B cell (primary cell): ENCODE measurements at regions not wholly inside any gene's neighbourhood (a gene's known extent, or its start where the extent isn't known, plus 50 kb on each side); places are given as distances from the start of the nearest gene placed in this dataset.

Experiments
- ATAC-seq: fragments of 200-7000 bp; cut with Tn5 transposase; one replicate; pipeline ENCODE4 v1.10.0; 2021; ENCODE audit warnings: low read depth, mild to moderate bottlenecking, moderate number of reproducible peaks, moderate library complexity
- CTCF ChIA-PET: fragments of 350-600 bp; sonication (Branson Sonifier 250); formaldehyde crosslinking; loops from one replicate; lab custom pipeline; 2021; ENCODE audit warnings: antibody characterized with exemption, inconsistent platforms; lab: Charles Lee
- POLR2A ChIA-PET: fragments of 350-600 bp; sonication (Branson Sonifier 250); formaldehyde crosslinking; loops from one replicate; lab custom pipeline; 2021; ENCODE audit warnings: antibody characterized with exemption; lab: Charles Lee
- DNase-seq: peaks from one replicate; pipeline ENCODE4 v3.0.0; 2013
- H2AFZ ChIP-seq: 2 replicates; pipeline ENCODE4 v1.6.1; 2012; ENCODE audit warnings: mild to moderate bottlenecking, low read depth, low read length; ENCODE audit not compliant: insufficient read depth, poor library complexity, severe bottlenecking
- H3K27ac ChIP-seq, 2 donors: 1 replicate in 1 of 2; 2 replicates in 1 of 2; pipeline ENCODE4 v1.5.1; 2012 to 2013; ENCODE audit warnings: low read length in 2 of 2, mild to moderate bottlenecking in 2 of 2, moderate library complexity in 1 of 2
- H3K27me3 ChIP-seq, 4 experiments: fragments of 200-600 bp in 1 of 4; sonication (generic) in 1 of 4; replicated peaks in 1 of 4; 1 replicate in 2 of 4; 2 replicates in 2 of 4; pipeline versions ENCODE4 v1.6.1 to v1.7.0; 2013 to 2016; ENCODE audit warnings: low read length in 3 of 4, mild to moderate bottlenecking in 2 of 4, mixed read lengths in 1 of 4, moderate library complexity in 1 of 4; ENCODE audit not compliant: insufficient read depth in 4 of 4, control insufficient read depth in 3 of 4; ENCODE audit errors: control extremely low read depth in 1 of 4
- H3K36me3 ChIP-seq, 2 experiments: replicated peaks in 1 of 2; 1 replicate in 1 of 2; 2 replicates in 1 of 2; pipeline versions ENCODE4 v1.6.1 to v1.7.1; 2013; ENCODE audit warnings: low read length in 1 of 2; ENCODE audit not compliant: insufficient read depth in 2 of 2, control insufficient read depth in 1 of 2; ENCODE audit errors: control extremely low read depth in 1 of 2, extremely low read depth in 1 of 2
- H3K4me1 ChIP-seq, 2 donors: fragments of 200-600 bp in 1 of 2; sonication (generic) in 1 of 2; 1 replicate in 1 of 2; 2 replicates in 1 of 2; pipeline versions ENCODE4 v1.5.1 to v1.6.1; 2013 to 2017; ENCODE audit warnings: low read length in 2 of 2; ENCODE audit not compliant: control insufficient read depth in 2 of 2, insufficient read depth in 2 of 2
- H3K4me2 ChIP-seq: replicated peaks from 2 replicates; pipeline ENCODE3; 2012; ENCODE audit warnings: mild to moderate bottlenecking, low read depth, low read length; ENCODE audit not compliant: poor library complexity, severe bottlenecking
- H3K4me3 ChIP-seq, 5 experiments: fragments of 200-600 bp in 1 of 5; sonication (generic) in 1 of 5; 1 replicate in 3 of 5; 2 replicates in 2 of 5; pipeline versions ENCODE4 v1.5.1 to v1.7.0; 2011 to 2016; ENCODE audit warnings: low read length in 4 of 5, mild to moderate bottlenecking in 4 of 5, low read depth in 2 of 5, control low read depth in 1 of 5, moderate library complexity in 1 of 5; ENCODE audit not compliant: insufficient read depth in 1 of 5; ENCODE audit errors: control extremely low read depth in 1 of 5, extremely low read depth in 1 of 5
- H3K79me2 ChIP-seq: fragments of 200-600 bp; sonication (generic); one replicate; pipeline ENCODE4 v1.6.0; 2016; ENCODE audit warnings: low read length; ENCODE audit not compliant: control insufficient read depth, insufficient read depth
- H3K9ac ChIP-seq: fragments of 200-600 bp; sonication (generic); 2 replicates; pipeline ENCODE4 v1.6.1; 2017; ENCODE audit warnings: mild to moderate bottlenecking, low read length, moderate library complexity
- H3K9me3 ChIP-seq, 3 donors: one replicate each; pipeline versions ENCODE4 v1.6.1 to v1.7.1; 2013; ENCODE audit warnings: low read length in 2 of 3; ENCODE audit not compliant: control insufficient read depth in 2 of 3, insufficient read depth in 1 of 3; ENCODE audit errors: control extremely low read depth in 1 of 3
- H4K20me1 ChIP-seq: 2 replicates; pipeline ENCODE4 v1.6.0; 2012; ENCODE audit warnings: mild to moderate bottlenecking, low read length; ENCODE audit not compliant: insufficient read depth, control insufficient read depth, poor library complexity, severe bottlenecking
- H3K27ac Mint-ChIP-seq: one replicate; pipeline ENCODE4 v1.8.0; 2021; ENCODE audit warnings: mixed read lengths
- H3K27me3 Mint-ChIP-seq: one replicate; pipeline ENCODE4 v1.8.0; 2021; ENCODE audit warnings: mixed read lengths
- H3K4me1 Mint-ChIP-seq: one replicate; pipeline ENCODE4 v1.8.0; 2021; ENCODE audit warnings: mixed read lengths
- H3K4me3 Mint-ChIP-seq: one replicate; pipeline ENCODE4 v1.8.0; 2021; ENCODE audit warnings: mixed read lengths
- H3K9me3 Mint-ChIP-seq: one replicate; pipeline ENCODE4 v1.8.0; 2022; ENCODE audit warnings: mixed read lengths; ENCODE audit not compliant: insufficient read depth
- CTCF ChIP-seq: fragments of 200-600 bp; IDR thresholded peaks from one replicate; pipeline ENCODE4 v1.8.0; 2022; ENCODE audit warnings: antibody characterized with exemption, mild to moderate bottlenecking
- EZH2 ChIP-seq: IDR thresholded peaks from 2 replicates; pipeline ENCODE4 v1.6.1; 2012; ENCODE audit warnings: borderline replicate concordance, low read depth, mild to moderate bottlenecking, moderate library complexity, low read length; ENCODE audit not compliant: insufficient read depth, poor library complexity, severe bottlenecking
- WGBS: methylation state at CpG from one replicate; pipeline ENCODE4 v1.1.5; 2013; ENCODE audit warnings: missing lambda C conversion rate; ENCODE audit not compliant: insufficient coverage; 5-methylcytosine and 5-hydroxymethylcytosine counted together
- intact Hi-C: fragments of 100-400 bp; cut with micrococcal nuclease; formaldehyde crosslinking; loops from one replicate; pipeline ENCODE4 v1.10.0; 2022

DNA sequence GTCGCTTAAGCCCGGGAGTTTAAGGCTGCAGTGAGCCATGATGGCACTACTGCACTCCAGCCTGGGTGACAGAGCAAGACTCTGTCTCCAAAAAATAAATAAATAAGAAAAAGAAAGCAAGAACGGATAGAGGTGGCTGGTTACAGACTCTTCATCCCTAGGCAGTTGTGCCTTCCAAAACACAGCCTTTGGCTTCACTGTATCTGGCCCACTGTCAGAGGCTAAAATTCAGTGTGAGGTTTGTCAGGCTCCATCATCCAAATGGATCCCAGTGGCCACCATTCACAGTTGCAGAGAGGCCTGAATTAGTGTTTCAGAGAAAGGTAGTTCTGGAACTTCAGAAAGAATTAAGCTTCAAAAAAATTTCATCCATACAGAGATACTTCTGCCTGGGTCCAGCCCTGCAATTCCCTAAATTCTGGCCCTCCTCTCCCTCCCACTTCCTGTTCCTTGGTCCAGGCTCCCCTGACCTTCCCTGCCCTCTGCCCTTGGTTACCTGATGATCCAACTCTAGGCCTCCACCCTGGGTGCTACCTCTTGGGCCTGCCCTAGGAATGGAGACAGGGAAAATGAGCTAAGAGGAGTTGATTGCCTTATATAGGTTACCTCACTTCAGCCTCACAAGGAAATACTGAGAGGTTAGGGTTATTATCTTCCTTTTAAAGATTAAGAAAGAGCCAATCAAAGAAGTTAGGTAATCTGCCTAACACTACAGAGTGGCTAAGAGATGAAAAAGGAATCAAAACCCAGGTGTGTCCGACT, 97.2 kb upstream of the SLC44A1 start:
- TF ChIP-seq EZH2 (no peak), CTCF (no peak)
- 74% methylated on average over 4 of the region's 4 CpGs for WGBS
- peaks cover 6% of the 10 kb centered on the region for H3K27me3 Mint-ChIP-seq
- no peaks in the 10 kb centered on the region for H3K9me3 ChIP-seq
- H3K4me2 ChIP-seq = no peak overlapping the region
- H3K27ac ChIP-seq = no peak overlapping the region
- ChIA-PET POLR2A (no interaction called here), CTCF (no interaction called here)
- no peak for DNase-seq
- no peak overlapping the region for H3K27ac Mint-ChIP-seq
- no peaks in the 10 kb centered on the region for H3K36me3 ChIP-seq
- no peaks in the 10 kb centered on the region for H3K9me3 Mint-ChIP-seq
- H3K9ac ChIP-seq = no peak overlapping the region
- H4K20me1 ChIP-seq = no peaks in the 10 kb centered on the region
- H3K4me3 Mint-ChIP-seq = no peak overlapping the region
- no peak for ATAC-seq
- H3K4me1 Mint-ChIP-seq = peaks cover 3% of the 10 kb centered on the region
- H3K27me3 ChIP-seq = no peaks in the 10 kb centered on the region
- intact Hi-C loops = no loop called here
- no peak overlapping the region for H2AFZ ChIP-seq
- no peaks in the 10 kb centered on the region for H3K4me1 ChIP-seq
- H3K4me3 ChIP-seq = no peak overlapping the region
- no peaks in the 10 kb centered on the region for H3K79me2 ChIP-seq

GRCh38 chr9:105148328-105149006, 96.0 kb upstream of the SLC44A1 start:
- POLR2A ChIA-PET = no interaction called here
- no peak for TF ChIP-seq EZH2
- no peak for TF ChIP-seq CTCF
- H4K20me1 ChIP-seq = no peaks in the 10 kb centered on the region
- WGBS = 29% methylated on average over 1 of the region's 1 CpG
- ATAC-seq (no peak), DNase-seq (no peak)
- Mint-ChIP-seq H3K4me1 (peaks cover 3% of the 10 kb centered on the region), H3K9me3 (no peaks in the 10 kb centered on the region), H3K4me3 (no peak overlapping the region), H3K27ac (no peak overlapping the region), H3K27me3 (peaks cover 6% of the 10 kb centered on the region)
- intact Hi-C loops = no loop called here
- no peaks in the 10 kb centered on the region for H3K36me3 ChIP-seq
- no peak overlapping the region for H3K4me3 ChIP-seq
- no peak overlapping the region for H3K9ac ChIP-seq
- H3K4me1 ChIP-seq = no peaks in the 10 kb centered on the region
- no peaks in the 10 kb centered on the region for H3K79me2 ChIP-seq
- no peaks in the 10 kb centered on the region for H3K27me3 ChIP-seq
- H3K27ac ChIP-seq = no peak overlapping the region
- no peaks in the 10 kb centered on the region for H3K9me3 ChIP-seq
- H2AFZ ChIP-seq = no peak overlapping the region
- no peak overlapping the region for H3K4me2 ChIP-seq
- CTCF ChIA-PET = interaction anchor here (1.0 kb wide), 1 partner anchor 285 kb away, joined by 3 read pairs; no protein-coding TSS in a partner anchor
